ENCODE measurements at regions not wholly inside any gene's neighbourhood (a gene's known extent, or its start where the extent isn't known, plus 50 kb on each side); places are given as distances from the start of the nearest gene placed in this dataset.

- TF ChIP-seq CTCF (IDR thresholded peaks at IDR 0.05; ENCODE audit: poor library complexity, severe bottlenecking) (no peak), SMC3 (conservative IDR thresholded peaks at IDR 0.05; ENCODE audit: poor library complexity) (no peak), POLR2AphosphoS5 (IDR thresholded peaks at IDR 0.05) (no peak), EZH2 (IDR thresholded peaks at IDR 0.05; ENCODE audit: borderline replicate concordance, insufficient read depth, low read length, poor library complexity, severe bottlenecking) (no peak), REST (IDR thresholded peaks at IDR 0.05; ENCODE audit: borderline replicate concordance) (no peak), TAF1 (IDR thresholded peaks at IDR 0.05; ENCODE audit: low read depth) (no peak), EP300 (conservative IDR thresholded peaks at IDR 0.05; ENCODE audit: poor library complexity, severe bottlenecking) (no peak), MXI1 (conservative IDR thresholded peaks at IDR 0.05; ENCODE audit: poor library complexity, severe bottlenecking) (no peak), RAD21 (conservative IDR thresholded peaks at IDR 0.05) (no peak)
Measured at GRCh38 chr17:74140282-74140681, 63.2 kb upstream of the RPL38 start.

Data from neural cell (in vitro differentiated cells).